T-helper 1 cell treated with Interleukin-12 subunit alpha and Interleukin-12 subunit beta and Interleukin-4 antibody, amounts not matched to agents 30 μg/mL and 1 μg/mL, for 36 hours (primary cell): ENCODE measurements at regions not wholly inside any gene's neighbourhood (a gene's known extent, or its start where the extent isn't known, plus 50 kb on each side); places are given as distances from the start of the nearest gene placed in this dataset.
"Not testable (repeated sequence)": the region's sequence is repeated elsewhere in the genome, so short reads cannot be mapped to it uniquely, and the experiment has no call there.

Source experiments
- H3K27ac Mint-ChIP-seq: one replicate; pipeline ENCODE4 v1.8.0; 2021; ENCODE audit warnings: mild to moderate bottlenecking, mixed read lengths
- H3K27me3 Mint-ChIP-seq: one replicate; pipeline ENCODE4 v1.8.0; 2021; ENCODE audit warnings: low read depth, mixed read lengths
- H3K36me3 Mint-ChIP-seq: one replicate; pipeline ENCODE4 v1.8.0; 2021; ENCODE audit warnings: low read depth, mixed read lengths
- H3K4me1 Mint-ChIP-seq: one replicate; pipeline ENCODE4 v1.8.0; 2021; ENCODE audit warnings: low read depth, mixed read lengths
- H3K4me3 Mint-ChIP-seq: one replicate; pipeline ENCODE4 v1.8.0; 2021; ENCODE audit warnings: mild to moderate bottlenecking, moderate library complexity, mixed read lengths
- H3K9me3 Mint-ChIP-seq: one replicate; pipeline ENCODE4 v1.8.0; 2021; ENCODE audit warnings: mixed read lengths

- H3K9me3 Mint-ChIP-seq: no peaks in the 10 kb centered on the region
- H3K36me3 Mint-ChIP-seq: no peaks in the 10 kb centered on the region
- H3K27me3 Mint-ChIP-seq: no peaks in the 10 kb centered on the region
- no peak overlapping the region for H3K4me3 Mint-ChIP-seq
- H3K4me1 Mint-ChIP-seq: no peaks in the 10 kb centered on the region
- no peak overlapping the region for H3K27ac Mint-ChIP-seq
Observed at GRCh38 chr2:125310657-125311364, 1285.7 kb downstream of the CNTNAP5 start.

- H3K36me3 Mint-ChIP-seq: no peaks in the 10 kb centered on the region
- H3K4me3 Mint-ChIP-seq: no peak overlapping the region
- no peak overlapping the region for H3K27ac Mint-ChIP-seq
- H3K4me1 Mint-ChIP-seq: no peaks in the 10 kb centered on the region
- no peaks in the 10 kb centered on the region for H3K27me3 Mint-ChIP-seq
- no peaks in the 10 kb centered on the region for H3K9me3 Mint-ChIP-seq
Observed at GRCh38 chr2:125312342-125312741, 1287.3 kb downstream of the CNTNAP5 start.

- H3K27ac Mint-ChIP-seq: no peak overlapping the region
- no peaks in the 10 kb centered on the region for H3K9me3 Mint-ChIP-seq
- H3K4me3 Mint-ChIP-seq: no peak overlapping the region
- H3K36me3 Mint-ChIP-seq: no peaks in the 10 kb centered on the region
- H3K4me1 Mint-ChIP-seq: no peaks in the 10 kb centered on the region
- no peaks in the 10 kb centered on the region for H3K27me3 Mint-ChIP-seq
Observed at GRCh38 chr2:125313806-125314205, 1288.7 kb downstream of the CNTNAP5 start.

GRCh38 chr2:125318740-125319139 lies 1293.7 kb downstream of the CNTNAP5 start:
- H3K27me3 Mint-ChIP-seq: no peaks in the 10 kb centered on the region

GRCh38 chr2:125324273-125324672 lies 1299.2 kb downstream of the CNTNAP5 start:
- Mint-ChIP-seq H3K4me1 (no peaks in the 10 kb centered on the region), H3K27ac (no peak overlapping the region)

More at GRCh38 chr2:125318740-125319139, 1293.7 kb downstream of the CNTNAP5 start:
- Mint-ChIP-seq H3K4me3 (no peak overlapping the region), H3K36me3 (no peaks in the 10 kb centered on the region), H3K27ac (no peak overlapping the region), H3K9me3 (no peaks in the 10 kb centered on the region), H3K4me1 (no peaks in the 10 kb centered on the region)

GRCh38 chr2:125330133-125330532 lies 1305.0 kb downstream of the CNTNAP5 start:
- Mint-ChIP-seq H3K27me3 (no peaks in the 10 kb centered on the region), H3K4me1 (no peaks in the 10 kb centered on the region), H3K9me3 (peaks cover 4% of the 10 kb centered on the region), H3K36me3 (no peaks in the 10 kb centered on the region), H3K4me3 (no peak overlapping the region), H3K27ac (no peak overlapping the region)

More at GRCh38 chr2:125324273-125324672, 1299.2 kb downstream of the CNTNAP5 start:
- Mint-ChIP-seq H3K36me3 (no peaks in the 10 kb centered on the region), H3K27me3 (no peaks in the 10 kb centered on the region), H3K9me3 (peaks cover 4% of the 10 kb centered on the region), H3K4me3 (no peak overlapping the region)

- H3K36me3 Mint-ChIP-seq: no peaks in the 10 kb centered on the region
- H3K4me1 Mint-ChIP-seq: no peaks in the 10 kb centered on the region
- no peak overlapping the region for H3K4me3 Mint-ChIP-seq
- no peak overlapping the region for H3K27ac Mint-ChIP-seq
- H3K27me3 Mint-ChIP-seq: no peaks in the 10 kb centered on the region
- H3K9me3 Mint-ChIP-seq: peaks cover 13% of the 10 kb centered on the region
Observed at GRCh38 chr2:125341353-125341752, 1314.6 kb upstream of the GYPC start.

GRCh38 chr2:125353542-125353941 lies 1302.4 kb upstream of the GYPC start:
- not testable (repeated sequence) for H3K27ac Mint-ChIP-seq, H3K4me3 Mint-ChIP-seq, H3K4me1 Mint-ChIP-seq

GRCh38 chr2:125364192-125364983 lies 1291.6 kb upstream of the GYPC start:
- no peak overlapping the region for H3K27ac Mint-ChIP-seq
- H3K4me1 Mint-ChIP-seq: no peaks in the 10 kb centered on the region
- peaks cover 12% of the 10 kb centered on the region for H3K9me3 Mint-ChIP-seq
- H3K4me3 Mint-ChIP-seq: no peak overlapping the region
- H3K36me3 Mint-ChIP-seq: no peaks in the 10 kb centered on the region
- H3K27me3 Mint-ChIP-seq: no peaks in the 10 kb centered on the region

More at GRCh38 chr2:125353542-125353941, 1302.4 kb upstream of the GYPC start:
- H3K36me3 Mint-ChIP-seq, H3K9me3 Mint-ChIP-seq, H3K27me3 Mint-ChIP-seq: not testable (repeated sequence)

GRCh38 chr2:125364984-125365265 lies 1291.0 kb upstream of the GYPC start:
- Mint-ChIP-seq H3K4me3 (no peak overlapping the region), H3K9me3 (peaks cover 14% of the 10 kb centered on the region), H3K4me1 (no peaks in the 10 kb centered on the region), H3K36me3 (no peaks in the 10 kb centered on the region), H3K27ac (no peak overlapping the region), H3K27me3 (no peaks in the 10 kb centered on the region)

GRCh38 chr2:125371867-125372266 lies 1284.1 kb upstream of the GYPC start:
- Mint-ChIP-seq H3K36me3 (no peaks in the 10 kb centered on the region), H3K27ac (no peak overlapping the region), H3K9me3 (peaks cover 14% of the 10 kb centered on the region)

GRCh38 chr2:125373293-125373692 lies 1282.7 kb upstream of the GYPC start:
- Mint-ChIP-seq H3K27me3 (no peaks in the 10 kb centered on the region), H3K9me3 (peaks cover 18% of the 10 kb centered on the region), H3K4me3 (no peak overlapping the region), H3K27ac (no peak overlapping the region), H3K36me3 (no peaks in the 10 kb centered on the region), H3K4me1 (no peaks in the 10 kb centered on the region)

More at GRCh38 chr2:125371867-125372266, 1284.1 kb upstream of the GYPC start:
- Mint-ChIP-seq H3K4me1 (no peaks in the 10 kb centered on the region), H3K27me3 (no peaks in the 10 kb centered on the region), H3K4me3 (no peak overlapping the region)

- Mint-ChIP-seq H3K4me1 (no peaks in the 10 kb centered on the region), H3K4me3 (no peak overlapping the region), H3K9me3 (peaks cover 3% of the 10 kb centered on the region), H3K27me3 (no peaks in the 10 kb centered on the region), H3K36me3 (no peaks in the 10 kb centered on the region), H3K27ac (no peak overlapping the region)
Observed at GRCh38 chr2:125386074-125386473, 1269.9 kb upstream of the GYPC start.

- Mint-ChIP-seq H3K9me3 (no peaks in the 10 kb centered on the region), H3K36me3 (no peaks in the 10 kb centered on the region), H3K27me3 (no peaks in the 10 kb centered on the region), H3K4me1 (no peaks in the 10 kb centered on the region), H3K27ac (no peak overlapping the region), H3K4me3 (no peak overlapping the region)
Observed at GRCh38 chr2:125397535-125398251, 1258.3 kb upstream of the GYPC start.
